ENCODE measurements at regions not wholly inside any gene's neighbourhood (a gene's known extent, or its start where the extent isn't known, plus 50 kb on each side); places are given as distances from the start of the nearest gene placed in this dataset.

DNA sequence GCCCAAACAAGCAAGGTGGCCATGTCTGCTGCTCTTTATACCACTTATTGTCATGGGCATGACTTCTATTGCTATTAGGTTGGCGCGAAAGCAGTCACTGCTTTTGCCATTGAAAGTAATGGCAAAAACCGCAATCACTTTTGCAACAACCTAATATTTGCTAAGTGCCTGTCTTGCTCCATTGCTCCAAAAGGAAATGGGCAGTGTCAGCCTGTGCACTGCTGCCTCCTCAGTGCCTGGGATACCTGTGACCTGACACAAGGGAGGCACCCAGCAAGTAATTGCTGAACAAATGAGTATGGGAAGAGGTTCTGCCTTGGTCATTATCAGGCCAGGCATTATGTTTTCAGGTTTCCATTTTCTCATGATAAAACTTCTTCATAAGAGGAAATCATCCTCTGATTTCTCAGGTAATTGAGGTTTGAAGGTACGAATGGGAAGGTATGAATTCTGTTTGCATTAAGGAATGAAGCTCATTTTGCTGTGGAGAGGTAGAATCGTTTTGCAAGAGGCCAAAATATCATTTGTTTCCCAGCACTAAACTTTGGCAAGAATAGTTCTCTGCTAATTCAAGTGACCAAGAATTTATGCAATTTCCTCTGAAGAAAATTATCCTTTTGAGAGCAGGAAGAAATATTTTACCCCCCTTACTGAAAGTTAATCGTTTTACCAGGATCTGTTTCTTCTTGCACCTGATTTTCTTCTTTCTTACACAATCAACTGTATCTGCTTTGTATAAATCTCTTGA, 128.4 kb upstream of the SPRY2 start:
- TF ChIP-seq, protein P1, sequence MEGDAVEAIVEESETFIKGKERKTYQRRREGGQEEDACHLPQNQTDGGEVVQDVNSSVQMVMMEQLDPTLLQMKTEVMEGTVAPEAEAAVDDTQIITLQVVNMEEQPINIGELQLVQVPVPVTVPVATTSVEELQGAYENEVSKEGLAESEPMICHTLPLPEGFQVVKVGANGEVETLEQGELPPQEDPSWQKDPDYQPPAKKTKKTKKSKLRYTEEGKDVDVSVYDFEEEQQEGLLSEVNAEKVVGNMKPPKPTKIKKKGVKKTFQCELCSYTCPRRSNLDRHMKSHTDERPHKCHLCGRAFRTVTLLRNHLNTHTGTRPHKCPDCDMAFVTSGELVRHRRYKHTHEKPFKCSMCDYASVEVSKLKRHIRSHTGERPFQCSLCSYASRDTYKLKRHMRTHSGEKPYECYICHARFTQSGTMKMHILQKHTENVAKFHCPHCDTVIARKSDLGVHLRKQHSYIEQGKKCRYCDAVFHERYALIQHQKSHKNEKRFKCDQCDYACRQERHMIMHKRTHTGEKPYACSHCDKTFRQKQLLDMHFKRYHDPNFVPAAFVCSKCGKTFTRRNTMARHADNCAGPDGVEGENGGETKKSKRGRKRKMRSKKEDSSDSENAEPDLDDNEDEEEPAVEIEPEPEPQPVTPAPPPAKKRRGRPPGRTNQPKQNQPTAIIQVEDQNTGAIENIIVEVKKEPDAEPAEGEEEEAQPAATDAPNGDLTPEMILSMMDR (IDR thresholded peaks at IDR 0.05), result no peak
- TF ChIP-seq POLR2AphosphoS5 (IDR thresholded peaks at IDR 0.05), result no peak
- no peak for TF ChIP-seq POLR2A (IDR thresholded peaks at IDR 0.05)

All from gastroesophageal sphincter (tissue), 3 donors.